C4-2B (cell line): ENCODE measurements at regions not wholly inside any gene's neighbourhood (a gene's known extent, or its start where the extent isn't known, plus 50 kb on each side); places are given as distances from the start of the nearest gene placed in this dataset.
"Not testable (repeated sequence)": the region's sequence is repeated elsewhere in the genome, so short reads cannot be mapped to it uniquely, and the experiment has no call there.

Experiments used
- H3K27ac ChIP-seq: fragments of 450-650 bp; 2 replicates; pipeline ENCODE4 v1.5.1; 2017
- ZFX ChIP-seq: fragments of 450-650 bp; IDR thresholded peaks from 2 replicates; pipeline ENCODE4 v1.6.1; 2017
- TF ChIP-seq, protein P1 (sequence below): fragments of 450-650 bp; conservative IDR thresholded peaks from 2 replicates; pipeline ENCODE4 v1.5.1; 2017; ENCODE audit warnings: mild to moderate bottlenecking

DNA sequence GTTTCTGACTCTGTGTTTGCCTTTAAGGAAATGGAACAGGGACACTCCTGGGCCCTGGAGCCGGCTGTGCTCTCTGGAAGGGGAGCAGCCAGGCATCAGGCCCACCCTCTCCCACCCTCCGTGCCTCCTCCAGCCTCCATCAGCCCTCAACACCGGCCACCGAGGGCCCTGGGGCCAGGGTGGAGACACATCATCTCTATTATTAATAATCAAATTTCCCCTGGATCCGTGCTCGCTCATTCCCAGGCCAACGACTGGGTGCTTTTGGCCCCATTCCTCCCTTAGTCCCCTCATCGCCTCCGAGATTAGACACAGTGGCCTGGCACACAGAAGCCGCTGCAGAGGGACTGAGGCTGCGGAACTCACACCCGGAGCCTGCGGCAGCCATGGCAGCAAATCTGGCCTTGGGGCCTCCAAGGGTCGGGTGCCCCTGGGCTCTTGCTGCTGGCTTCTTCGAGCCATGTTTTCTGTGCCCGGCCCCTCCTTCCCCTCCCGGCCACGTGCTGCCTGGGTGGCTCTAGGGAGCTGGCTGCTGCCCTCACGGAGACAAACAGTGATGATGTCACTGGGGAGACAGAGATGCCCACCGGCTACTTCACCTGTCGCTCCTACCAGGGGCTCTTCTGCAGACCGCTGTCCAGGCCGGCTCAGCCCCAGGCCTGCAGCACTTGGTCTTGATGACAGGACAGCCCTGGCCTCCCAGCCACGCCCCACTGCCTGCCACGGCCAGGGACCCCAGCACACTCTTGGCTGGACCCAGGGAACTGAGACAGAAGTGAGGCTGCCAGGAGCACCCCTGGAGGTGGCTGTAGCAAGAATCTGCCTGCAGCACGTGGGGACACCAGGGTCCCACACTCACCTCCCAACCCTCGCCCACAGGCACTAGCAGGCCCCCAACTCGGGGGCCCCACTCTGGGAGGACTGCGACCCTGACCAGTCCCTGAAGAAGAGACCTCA is 76.6 kb upstream of the PPP1R26 start:
- TF ChIP-seq, protein P1, sequence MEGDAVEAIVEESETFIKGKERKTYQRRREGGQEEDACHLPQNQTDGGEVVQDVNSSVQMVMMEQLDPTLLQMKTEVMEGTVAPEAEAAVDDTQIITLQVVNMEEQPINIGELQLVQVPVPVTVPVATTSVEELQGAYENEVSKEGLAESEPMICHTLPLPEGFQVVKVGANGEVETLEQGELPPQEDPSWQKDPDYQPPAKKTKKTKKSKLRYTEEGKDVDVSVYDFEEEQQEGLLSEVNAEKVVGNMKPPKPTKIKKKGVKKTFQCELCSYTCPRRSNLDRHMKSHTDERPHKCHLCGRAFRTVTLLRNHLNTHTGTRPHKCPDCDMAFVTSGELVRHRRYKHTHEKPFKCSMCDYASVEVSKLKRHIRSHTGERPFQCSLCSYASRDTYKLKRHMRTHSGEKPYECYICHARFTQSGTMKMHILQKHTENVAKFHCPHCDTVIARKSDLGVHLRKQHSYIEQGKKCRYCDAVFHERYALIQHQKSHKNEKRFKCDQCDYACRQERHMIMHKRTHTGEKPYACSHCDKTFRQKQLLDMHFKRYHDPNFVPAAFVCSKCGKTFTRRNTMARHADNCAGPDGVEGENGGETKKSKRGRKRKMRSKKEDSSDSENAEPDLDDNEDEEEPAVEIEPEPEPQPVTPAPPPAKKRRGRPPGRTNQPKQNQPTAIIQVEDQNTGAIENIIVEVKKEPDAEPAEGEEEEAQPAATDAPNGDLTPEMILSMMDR, result no peak
- no peak for TF ChIP-seq ZFX
- no peak overlapping the region for H3K27ac ChIP-seq

DNA sequence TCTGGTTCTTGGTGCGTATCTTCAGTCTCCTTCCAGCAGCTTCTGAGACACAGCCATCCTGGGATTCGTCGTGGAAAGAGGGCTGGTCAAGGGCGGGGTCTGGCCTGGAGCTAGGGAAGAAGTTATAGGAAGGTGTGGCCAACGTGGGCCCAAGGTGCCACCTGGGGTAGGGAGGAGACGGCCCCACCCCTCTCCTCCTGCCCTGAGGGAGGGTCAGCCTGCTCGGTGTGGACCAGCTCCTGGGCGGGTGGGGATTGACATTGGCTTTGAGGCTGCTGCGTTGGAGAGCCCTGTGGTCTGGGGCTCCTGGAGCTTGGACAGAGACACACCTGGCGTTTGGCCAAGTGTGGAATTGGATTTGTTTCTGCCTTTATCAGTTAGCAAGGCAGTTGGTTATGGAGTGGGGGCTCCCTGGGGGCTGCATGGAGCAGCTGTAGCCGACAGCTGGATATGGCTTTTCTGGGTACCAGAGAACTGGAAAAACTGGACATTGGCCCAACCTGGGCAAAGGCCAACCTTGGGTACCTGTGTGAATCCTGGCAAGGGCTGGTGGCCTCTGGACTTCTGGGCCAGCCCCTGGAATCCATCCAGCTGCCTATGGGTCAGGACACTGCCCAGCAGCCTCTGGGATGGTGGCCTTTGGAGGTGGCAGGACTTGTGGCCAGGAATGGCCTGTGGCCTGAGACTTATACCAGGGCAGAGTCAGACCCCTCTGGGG is 75.7 kb upstream of the PPP1R26 start:
- no peak for TF ChIP-seq ZFX
- TF ChIP-seq, protein P1, result no peak
- H3K27ac ChIP-seq, result no peak overlapping the region

DNA sequence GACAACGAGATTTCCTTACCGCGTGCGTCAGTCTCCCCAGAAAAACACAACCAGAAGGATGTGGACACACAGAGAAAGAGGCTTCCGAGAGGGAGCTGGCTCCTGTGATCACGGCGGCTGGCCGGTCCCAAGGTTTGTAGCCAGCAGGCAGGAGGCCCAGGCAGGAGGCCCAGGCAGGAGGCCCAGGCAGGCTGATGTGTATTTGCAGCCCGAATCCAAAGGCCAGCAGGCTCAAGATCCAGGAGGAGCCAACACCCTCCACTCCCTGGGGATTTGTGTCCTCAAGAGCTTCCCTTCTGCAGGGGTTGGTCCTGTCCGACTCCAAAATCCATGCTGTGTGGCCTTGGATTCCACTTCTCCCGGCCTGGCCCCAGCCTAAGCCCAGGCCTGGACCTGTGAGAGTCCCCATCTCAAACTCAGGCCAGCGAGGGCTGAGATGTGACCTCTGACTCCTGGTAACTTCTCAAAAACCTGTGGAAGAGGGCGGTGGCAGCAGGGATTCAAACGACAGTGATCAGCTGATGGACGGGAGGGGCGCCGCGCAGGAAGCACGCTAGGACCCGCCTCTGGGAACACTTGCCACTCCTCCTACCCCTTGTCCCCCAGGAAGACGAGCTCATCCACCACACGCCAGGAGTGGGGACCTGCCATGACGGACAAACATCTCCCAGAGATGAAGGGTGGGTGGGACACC is 75.0 kb upstream of the PPP1R26 start:
- TF ChIP-seq, protein P1, result no peak
- no peak for TF ChIP-seq ZFX

DNA sequence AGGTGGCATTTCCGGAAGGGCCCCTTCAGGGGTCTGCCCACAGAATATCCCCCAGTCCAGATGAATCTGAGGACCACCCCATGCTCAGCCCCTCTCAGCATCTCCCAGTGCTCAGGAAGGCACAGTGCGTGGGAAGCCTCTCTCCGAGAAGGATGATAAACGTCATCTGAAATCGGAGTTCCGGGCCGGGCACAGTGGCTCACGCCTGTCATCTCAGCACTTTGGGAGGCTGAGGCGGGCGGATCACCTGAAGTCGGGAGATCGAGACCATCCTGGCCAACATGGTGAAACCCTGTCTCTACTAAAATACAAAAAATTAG is 74.5 kb upstream of the PPP1R26 start:
- not testable (repeated sequence) for H3K27ac ChIP-seq

More for the DNA sequence above, 75.0 kb upstream of the PPP1R26 start:
- no peak overlapping the region for H3K27ac ChIP-seq

DNA sequence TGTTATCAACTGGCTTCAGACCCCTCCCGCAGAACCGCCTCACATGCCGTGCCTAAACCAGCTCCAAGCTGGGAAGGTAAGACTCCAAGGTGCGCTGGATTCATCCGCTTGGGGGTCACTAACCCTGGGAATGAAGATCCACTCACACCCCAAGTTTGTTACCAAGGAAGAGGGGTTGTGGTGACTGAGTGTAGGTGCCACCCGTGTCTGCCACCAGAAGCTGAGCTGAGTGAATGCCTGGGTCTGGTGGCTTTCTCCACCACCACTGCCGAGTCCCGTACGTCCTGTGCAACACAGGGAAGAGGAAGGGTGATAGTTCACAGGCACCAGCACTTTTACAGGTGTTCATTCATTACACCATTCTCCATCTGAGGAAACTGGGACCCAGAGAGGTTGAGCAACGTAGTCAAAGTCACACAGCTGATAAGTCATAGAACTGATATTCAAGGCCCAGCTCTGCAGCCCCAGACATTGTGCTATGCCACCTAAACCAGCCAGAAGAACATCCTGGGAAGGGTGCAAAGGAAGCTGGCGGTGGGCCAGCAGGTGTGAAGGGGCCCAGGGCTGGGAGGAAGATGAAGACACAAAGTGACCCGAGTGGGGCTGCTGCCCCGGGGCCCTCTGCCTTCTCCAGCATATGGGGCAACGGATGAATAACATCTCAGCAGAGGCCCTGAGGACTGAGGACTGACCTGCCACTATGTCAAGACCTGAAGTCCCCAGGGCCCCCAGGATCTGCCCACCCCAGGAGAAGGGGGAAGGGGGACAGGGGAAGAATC is 70.9 kb upstream of the PPP1R26 start:
- no peak for TF ChIP-seq ZFX

DNA sequence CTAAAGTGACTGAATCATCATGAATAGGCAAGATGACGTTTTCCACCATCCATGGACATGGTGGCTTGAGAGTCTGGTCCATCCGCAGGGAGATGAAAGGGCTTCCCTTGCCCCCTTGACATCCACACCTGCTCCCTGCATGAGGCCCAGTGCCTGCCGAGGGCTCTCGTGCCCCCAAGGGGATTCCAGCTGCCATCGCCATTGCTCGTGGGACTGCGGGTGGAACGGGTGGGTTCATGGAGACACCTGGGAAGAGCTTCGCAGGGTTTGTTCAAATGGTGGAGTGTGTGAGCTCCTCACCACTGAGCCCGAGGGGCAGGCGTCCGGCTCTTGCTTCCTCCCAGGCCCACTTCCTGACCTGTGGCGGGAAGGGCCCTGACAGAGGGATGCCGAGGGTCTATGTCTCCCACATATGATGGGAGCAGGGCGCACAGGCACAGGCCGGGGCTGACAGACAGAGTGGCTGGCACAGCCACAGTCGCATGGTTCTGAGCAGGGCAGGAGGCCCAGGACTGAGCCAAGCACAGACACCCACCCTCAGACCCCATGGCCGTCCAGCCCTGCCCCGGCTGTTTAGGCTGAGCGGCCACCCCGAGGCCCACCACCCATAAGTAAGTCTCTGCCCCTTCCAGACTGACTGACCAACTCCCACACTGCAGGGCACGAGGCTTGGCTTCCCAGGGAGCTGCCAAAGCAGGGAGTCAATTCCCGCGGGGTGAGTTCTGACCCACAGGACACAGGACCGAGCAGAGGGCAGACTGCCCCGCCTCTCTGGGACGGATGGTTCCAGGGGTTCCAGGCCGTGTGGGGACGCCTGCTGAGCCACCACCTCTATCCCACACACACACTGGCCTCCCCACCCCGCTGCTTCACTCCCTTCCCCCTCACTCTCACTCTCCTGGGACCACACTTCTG is 70.0 kb upstream of the PPP1R26 start:
- TF ChIP-seq, protein P1, result no peak
- no peak for TF ChIP-seq ZFX
- H3K27ac ChIP-seq, result no peak overlapping the region

More for the DNA sequence above, 70.9 kb upstream of the PPP1R26 start:
- H3K27ac ChIP-seq, result no peak overlapping the region

DNA sequence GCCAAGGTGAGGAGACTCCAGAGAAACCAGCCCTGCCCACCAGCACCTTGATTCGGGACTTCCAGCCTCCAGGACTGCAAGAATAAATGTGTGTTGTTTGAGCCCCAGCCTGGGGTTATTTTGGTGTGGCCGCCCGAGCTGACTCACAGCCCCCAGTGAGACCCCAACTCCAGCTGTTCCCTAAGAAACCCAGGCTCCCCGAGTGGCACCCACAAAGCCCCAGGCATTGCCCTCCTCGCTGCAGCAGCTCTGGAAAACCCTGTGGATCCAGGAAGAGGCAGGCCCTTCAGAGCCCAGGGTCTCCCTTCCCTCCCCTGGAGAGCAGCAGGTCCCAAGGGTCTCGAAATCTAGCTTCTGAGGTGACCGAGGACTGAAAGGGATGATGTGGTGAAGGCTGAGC is 69.2 kb upstream of the PPP1R26 start:
- H3K27ac ChIP-seq, result no peak overlapping the region
- no peak for TF ChIP-seq ZFX
- TF ChIP-seq, protein P1, result no peak
